ENCODE measurements at regions not wholly inside any gene's neighbourhood (a gene's known extent, or its start where the extent isn't known, plus 50 kb on each side); places are given as distances from the start of the nearest gene placed in this dataset.

- H3K4me3 ChIP-seq (ENCODE audit: low read depth, low read length) = no peak overlapping the region
- DNase-seq (ENCODE audit: low read depth) = no peak
- TF ChIP-seq CTCF (IDR thresholded peaks at IDR 0.05; ENCODE audit: insufficient read depth, low read depth, low read length) = no peak
Observed at GRCh38 chrX:25275159-25275558, 259.4 kb upstream of the ARX start.

- no peak overlapping the region for H3K4me3 ChIP-seq (ENCODE audit: low read depth, low read length)
- DNase-seq (ENCODE audit: low read depth) = no peak
- TF ChIP-seq CTCF (IDR thresholded peaks at IDR 0.05; ENCODE audit: insufficient read depth, low read depth, low read length) = no peak
Observed at GRCh38 chrX:25241461-25241860, 225.7 kb upstream of the ARX start.

GRCh38 chrX:25226151-25226550, 210.4 kb upstream of the ARX start:
- TF ChIP-seq CTCF (IDR thresholded peaks at IDR 0.05; ENCODE audit: insufficient read depth, low read depth, low read length) = no peak
- DNase-seq (ENCODE audit: low read depth) = no peak

GRCh38 chrX:25219480-25219879, 203.7 kb upstream of the ARX start:
- no peak for DNase-seq (ENCODE audit: low read depth)
- H3K4me3 ChIP-seq (ENCODE audit: low read depth, low read length) = no peak overlapping the region
- TF ChIP-seq CTCF (IDR thresholded peaks at IDR 0.05; ENCODE audit: insufficient read depth, low read depth, low read length) = no peak

More at GRCh38 chrX:25226151-25226550, 210.4 kb upstream of the ARX start:
- no peak overlapping the region for H3K4me3 ChIP-seq (ENCODE audit: low read depth, low read length)

- H3K4me3 ChIP-seq (ENCODE audit: low read depth, low read length) = no peak overlapping the region
- no peak for TF ChIP-seq CTCF (IDR thresholded peaks at IDR 0.05; ENCODE audit: insufficient read depth, low read depth, low read length)
- DNase-seq (ENCODE audit: low read depth) = no peak
Observed at GRCh38 chrX:25213611-25214010, 197.8 kb upstream of the ARX start.

- no peak for TF ChIP-seq CTCF (IDR thresholded peaks at IDR 0.05; ENCODE audit: insufficient read depth, low read depth, low read length)
- H3K4me3 ChIP-seq (ENCODE audit: low read depth, low read length) = no peak overlapping the region
- DNase-seq (ENCODE audit: low read depth) = no peak
Observed at GRCh38 chrX:25207803-25208475, 192.2 kb upstream of the ARX start.

- no peak for TF ChIP-seq CTCF (IDR thresholded peaks at IDR 0.05; ENCODE audit: insufficient read depth, low read depth, low read length)
- no peak for DNase-seq (ENCODE audit: low read depth)
- H3K4me3 ChIP-seq (ENCODE audit: low read depth, low read length) = no peak overlapping the region
Observed at GRCh38 chrX:25206778-25207177, 191.0 kb upstream of the ARX start.
